LNCAP (cell line): ENCODE measurements at regions not wholly inside any gene's neighbourhood (a gene's known extent, or its start where the extent isn't known, plus 50 kb on each side); places are given as distances from the start of the nearest gene placed in this dataset.

Source experiments
- TF ChIP-seq, protein P1 (sequence below): fragments of 450-650 bp; IDR thresholded peaks from 2 replicates; pipeline ENCODE4 v1.5.1; 2017; ENCODE audit warnings: mild to moderate bottlenecking

DNA sequence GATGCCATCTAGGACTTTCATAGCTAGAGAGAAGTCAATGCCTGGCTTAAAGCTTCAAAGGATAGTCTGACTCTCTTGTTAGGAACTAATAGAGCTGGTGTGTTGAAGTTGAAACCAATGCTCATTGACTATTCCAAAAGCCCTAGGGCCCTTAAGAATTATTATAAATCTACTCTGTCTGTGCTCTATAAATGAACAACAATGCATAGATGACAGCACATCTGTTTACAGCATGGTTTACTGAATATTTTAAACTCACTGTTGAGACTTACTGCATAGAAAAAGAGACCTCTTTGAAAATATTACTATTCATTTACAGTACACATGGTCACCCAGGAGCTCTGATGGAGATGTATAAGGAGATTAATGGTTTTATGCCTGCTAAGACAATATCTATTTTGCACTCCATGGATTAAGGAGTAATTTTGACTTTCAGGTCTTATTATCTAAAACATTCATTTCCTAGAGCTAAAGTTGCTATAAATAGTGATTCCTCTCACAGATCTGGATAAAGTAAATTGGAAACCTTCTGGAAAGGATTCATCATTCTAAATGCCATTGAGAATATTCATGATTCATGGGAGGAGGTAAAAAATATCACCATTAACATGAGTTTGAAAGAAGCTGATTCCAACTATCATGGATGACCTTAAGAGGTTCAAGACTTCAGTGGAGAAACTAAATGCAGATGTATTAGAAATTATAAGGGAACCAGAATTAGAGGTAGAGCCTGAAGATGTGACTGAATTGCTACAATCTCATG is 763.5 kb upstream of the MAP3K7 start:
- TF ChIP-seq, protein P1, sequence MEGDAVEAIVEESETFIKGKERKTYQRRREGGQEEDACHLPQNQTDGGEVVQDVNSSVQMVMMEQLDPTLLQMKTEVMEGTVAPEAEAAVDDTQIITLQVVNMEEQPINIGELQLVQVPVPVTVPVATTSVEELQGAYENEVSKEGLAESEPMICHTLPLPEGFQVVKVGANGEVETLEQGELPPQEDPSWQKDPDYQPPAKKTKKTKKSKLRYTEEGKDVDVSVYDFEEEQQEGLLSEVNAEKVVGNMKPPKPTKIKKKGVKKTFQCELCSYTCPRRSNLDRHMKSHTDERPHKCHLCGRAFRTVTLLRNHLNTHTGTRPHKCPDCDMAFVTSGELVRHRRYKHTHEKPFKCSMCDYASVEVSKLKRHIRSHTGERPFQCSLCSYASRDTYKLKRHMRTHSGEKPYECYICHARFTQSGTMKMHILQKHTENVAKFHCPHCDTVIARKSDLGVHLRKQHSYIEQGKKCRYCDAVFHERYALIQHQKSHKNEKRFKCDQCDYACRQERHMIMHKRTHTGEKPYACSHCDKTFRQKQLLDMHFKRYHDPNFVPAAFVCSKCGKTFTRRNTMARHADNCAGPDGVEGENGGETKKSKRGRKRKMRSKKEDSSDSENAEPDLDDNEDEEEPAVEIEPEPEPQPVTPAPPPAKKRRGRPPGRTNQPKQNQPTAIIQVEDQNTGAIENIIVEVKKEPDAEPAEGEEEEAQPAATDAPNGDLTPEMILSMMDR: no peak

GRCh38 chr6:91341473-91341872 is 754.6 kb upstream of the MAP3K7 start:
- TF ChIP-seq, protein P1: no peak

DNA sequence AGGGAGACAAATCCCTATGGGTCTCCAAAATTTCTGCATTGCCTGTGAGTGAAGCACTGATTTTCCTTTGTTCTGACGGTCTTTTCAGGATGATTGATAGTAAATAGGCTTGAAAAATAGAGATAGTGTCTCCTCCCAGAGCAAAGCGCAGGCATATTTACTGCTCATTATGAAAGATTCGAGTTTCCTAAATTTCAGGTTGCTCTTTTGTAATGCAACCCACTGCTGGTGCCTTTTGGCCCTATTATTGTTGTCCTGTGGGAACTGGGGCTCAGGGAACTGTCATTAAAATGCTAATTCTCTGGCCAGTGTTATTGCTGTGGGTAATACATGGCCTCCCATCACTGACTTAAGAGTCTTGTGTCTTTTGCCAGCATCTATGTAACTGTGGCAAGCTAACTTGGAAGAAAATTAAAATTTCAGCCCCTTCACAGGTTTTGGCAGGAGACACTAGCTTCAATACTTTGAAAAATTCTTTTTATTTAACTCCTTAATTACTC is 754.1 kb upstream of the MAP3K7 start:
- TF ChIP-seq, protein P1: no peak

DNA sequence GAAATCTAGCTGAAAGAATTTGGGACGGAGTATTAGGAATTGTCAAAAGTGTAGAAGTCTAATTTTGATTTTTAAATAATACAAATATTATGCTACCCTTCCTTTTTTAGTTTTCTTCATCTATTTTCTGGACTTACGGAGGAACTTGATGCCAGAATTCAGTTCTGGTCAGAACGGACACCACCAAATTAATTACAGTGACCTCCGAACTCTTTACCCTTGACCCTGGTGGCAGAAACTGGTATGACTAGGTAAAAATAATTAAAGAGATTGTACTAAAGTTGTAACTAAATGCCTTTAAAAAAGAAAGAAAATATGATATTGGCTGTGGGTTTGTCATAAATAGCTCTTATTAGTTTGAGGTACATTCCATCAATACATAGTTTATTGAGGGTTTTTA is 751.1 kb upstream of the MAP3K7 start:
- TF ChIP-seq, protein P1: peak; percentile 15; the same call in 1 of the 2 replicates

- TF ChIP-seq, protein P1: no peak
These were observed 744.0 kb upstream of the MAP3K7 start for GRCh38 chr6:91330896-91331295.

GRCh38 chr6:91328241-91328640 is 741.4 kb upstream of the MAP3K7 start:
- TF ChIP-seq, protein P1: no peak

DNA sequence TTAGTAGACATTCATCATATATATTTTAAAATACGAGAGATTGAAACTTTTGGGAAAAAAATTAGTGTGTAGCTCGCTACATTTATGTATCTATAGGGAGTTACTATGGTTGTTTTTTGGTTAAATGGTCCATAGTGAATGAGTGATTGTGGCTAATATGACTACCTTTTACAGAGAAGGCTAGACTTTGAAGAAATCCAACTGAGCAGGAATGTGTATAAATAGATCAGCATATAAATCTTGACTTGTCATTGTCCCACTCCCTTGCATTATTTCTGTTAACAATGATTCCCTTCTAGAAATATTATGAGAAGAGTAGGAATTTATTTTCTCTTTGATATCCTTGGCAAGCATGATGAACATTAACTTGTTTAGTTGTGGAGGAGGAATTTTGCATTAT is 737.8 kb upstream of the MAP3K7 start:
- TF ChIP-seq, protein P1: no peak
